GM12891 (cell line): ENCODE measurements at regions not wholly inside any gene's neighbourhood (a gene's known extent, or its start where the extent isn't known, plus 50 kb on each side); places are given as distances from the start of the nearest gene placed in this dataset.

Experiments
- DNase-seq: peaks from one replicate; pipeline ENCODE4 v3.0.0; 2011; ENCODE audit warnings: low spot score; ENCODE audit not compliant: insufficient read length
- FAIRE-seq: peaks from 2 replicates; lab custom pipeline; 2011; peaks lifted over from hg19 to GRCh38; lab: Jason Lieb, UNC
- PAX5 ChIP-seq: IDR thresholded peaks from 2 replicates; pipeline ENCODE4 v1.6.1; 2011; ENCODE audit warnings: low read length, moderate library complexity, mild to moderate bottlenecking; ENCODE audit not compliant: insufficient read depth, severe bottlenecking
- POLR2A ChIP-seq: IDR thresholded peaks from 2 replicates; pipeline ENCODE4 v1.6.1; 2011; ENCODE audit warnings: low read depth, low read length, control low read depth
- POLR2AphosphoS5 ChIP-seq: IDR thresholded peaks from 2 replicates; pipeline ENCODE4 v1.6.1; 2011; ENCODE audit warnings: low read depth, low read length, control low read depth
- POU2F2 ChIP-seq: IDR thresholded peaks from 2 replicates; pipeline ENCODE4 v1.6.1; 2011; ENCODE audit warnings: low read depth, mild to moderate bottlenecking, control low read depth, low read length, moderate library complexity
- SPI1 ChIP-seq: IDR thresholded peaks from 2 replicates; pipeline ENCODE4 v1.6.1; 2011; ENCODE audit warnings: low read depth, low read length, control low read depth
- TAF1 ChIP-seq: IDR thresholded peaks from 2 replicates; pipeline ENCODE4 v1.6.1; 2011; ENCODE audit warnings: low read depth, low read length, control low read depth

DNA sequence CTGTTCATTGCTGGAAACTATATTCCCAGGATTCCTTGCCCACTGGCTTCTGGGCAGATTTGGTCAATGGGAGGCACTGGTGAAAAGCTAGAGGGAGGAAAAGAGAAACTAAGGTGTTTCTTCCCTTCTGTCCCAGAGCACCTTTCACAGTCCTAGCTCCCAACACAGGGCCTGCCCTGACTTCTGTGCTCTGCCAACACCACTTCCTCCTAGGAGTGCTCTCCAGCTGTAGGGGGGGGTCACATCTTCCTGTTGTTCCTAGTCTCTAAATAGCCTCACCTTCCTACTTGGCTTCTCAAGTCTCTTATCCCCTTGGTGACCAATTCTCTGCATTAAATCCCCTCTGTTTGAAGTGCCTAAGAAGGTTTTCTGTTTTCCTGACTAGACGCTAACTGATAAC is 115.4 kb downstream of the ADRB2 start:
- TF ChIP-seq POLR2AphosphoS5 (no peak), TAF1 (no peak), SPI1 (no peak), POLR2A (no peak), PAX5 (no peak), POU2F2 (no peak)
- no peak for FAIRE-seq
- no peak for DNase-seq

DNA sequence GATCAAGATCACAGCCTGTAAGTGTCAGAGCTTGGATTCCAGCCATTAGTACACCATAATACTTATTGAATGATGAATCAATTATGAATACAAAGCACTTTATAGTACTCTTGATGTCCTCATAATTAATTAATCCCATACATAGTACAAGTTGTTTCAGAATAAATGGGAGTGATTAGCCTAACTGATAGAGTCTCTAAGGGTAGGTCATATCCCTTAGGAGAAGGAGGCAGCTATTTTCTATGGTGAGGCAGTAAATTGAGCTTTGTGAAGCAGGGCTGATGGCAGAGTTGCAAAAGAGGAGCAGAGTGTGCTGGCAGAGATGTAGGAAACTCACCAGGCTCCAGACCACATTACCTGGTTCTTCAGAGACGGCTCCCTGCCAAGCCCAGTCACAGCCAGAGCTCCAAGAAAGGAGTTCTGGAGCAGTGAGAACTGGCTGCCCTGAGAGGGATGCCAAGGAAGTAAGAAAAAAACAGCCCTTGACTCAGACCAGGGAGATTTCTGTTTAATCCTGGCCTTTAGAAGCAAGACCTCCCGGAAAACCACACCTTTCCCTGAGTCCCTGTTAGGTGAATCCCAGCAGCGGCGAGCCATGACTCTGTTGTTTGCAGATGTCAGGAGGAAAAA is 112.9 kb downstream of the SH3TC2 start:
- TF ChIP-seq PAX5: no peak
- TF ChIP-seq POLR2A: no peak
- TF ChIP-seq POLR2AphosphoS5: no peak
- TF ChIP-seq POU2F2: no peak
- no peak for TF ChIP-seq TAF1
- TF ChIP-seq SPI1: no peak
- DNase-seq: no peak
- FAIRE-seq: no peak

- TF ChIP-seq SPI1 (no peak), POU2F2 (no peak), POLR2A (no peak), PAX5 (no peak), POLR2AphosphoS5 (no peak), TAF1 (no peak)
- FAIRE-seq: no peak
These were observed 112.4 kb downstream of the SH3TC2 start for GRCh38 chr5:148950471-148950863.

DNA sequence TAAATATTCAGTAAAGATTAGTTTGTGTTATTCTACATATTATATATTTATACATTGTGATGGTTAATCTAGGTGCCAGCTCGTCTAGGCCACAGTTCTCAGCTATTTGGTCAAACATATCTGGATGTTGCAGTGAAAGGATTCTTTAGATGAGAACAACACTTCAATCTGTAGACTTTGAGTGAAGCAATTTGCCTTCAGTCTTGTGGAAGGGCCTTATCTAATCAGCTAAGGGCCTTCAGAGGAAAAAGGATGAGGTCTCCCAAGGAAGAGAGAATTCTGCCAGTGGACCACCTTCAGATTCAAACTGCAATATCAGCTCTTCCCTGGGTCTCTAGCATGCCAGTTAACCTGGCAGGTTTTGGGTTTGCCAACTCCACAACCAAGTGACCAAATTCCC is 112.0 kb downstream of the SH3TC2 start:
- no peak for DNase-seq
- TF ChIP-seq POLR2A (no peak), PAX5 (no peak), POLR2AphosphoS5 (no peak), POU2F2 (no peak), TAF1 (no peak), SPI1 (no peak)

More at GRCh38 chr5:148950471-148950863, 112.4 kb downstream of the SH3TC2 start:
- DNase-seq: no peak

GRCh38 chr5:148951612-148952011 is 111.2 kb downstream of the SH3TC2 start:
- no peak for DNase-seq
- no peak for TF ChIP-seq POLR2AphosphoS5
- TF ChIP-seq POLR2A: no peak
- no peak for TF ChIP-seq PAX5
- no peak for TF ChIP-seq POU2F2
- no peak for TF ChIP-seq TAF1
- TF ChIP-seq SPI1: no peak
- no peak for FAIRE-seq

More for the DNA sequence above, 112.0 kb downstream of the SH3TC2 start:
- FAIRE-seq: no peak

- no peak for TF ChIP-seq POLR2AphosphoS5
- no peak for TF ChIP-seq POU2F2
- no peak for TF ChIP-seq TAF1
- TF ChIP-seq SPI1: no peak
- TF ChIP-seq POLR2A: no peak
- TF ChIP-seq PAX5: no peak
- no peak for DNase-seq
- no peak for FAIRE-seq
These were observed 110.6 kb downstream of the SH3TC2 start for GRCh38 chr5:148952097-148952867.

DNA sequence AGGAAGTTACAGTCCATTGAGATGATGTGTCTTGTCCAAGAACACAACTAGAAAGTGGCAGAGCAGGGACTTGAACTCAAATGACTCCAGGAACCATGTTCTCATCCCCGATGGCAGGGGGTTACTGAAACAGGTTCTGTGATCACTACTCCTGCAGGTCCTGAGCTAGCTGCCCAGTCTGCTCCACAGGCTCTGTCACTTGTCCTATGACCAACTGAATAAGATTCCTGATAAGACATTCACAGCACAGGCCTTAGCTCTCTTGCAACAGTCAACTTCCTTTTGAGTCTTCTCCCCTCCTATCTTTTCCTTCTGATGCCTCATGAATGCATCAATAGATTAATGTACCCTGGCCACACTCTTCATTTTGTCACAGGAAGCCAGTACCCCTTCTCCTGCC is 109.2 kb downstream of the SH3TC2 start:
- DNase-seq (no peak), FAIRE-seq (no peak)
- TF ChIP-seq POLR2AphosphoS5 (no peak), POU2F2 (no peak)
